ENCODE measurements at regions not wholly inside any gene's neighbourhood (a gene's known extent, or its start where the extent isn't known, plus 50 kb on each side); places are given as distances from the start of the nearest gene placed in this dataset.

DNA sequence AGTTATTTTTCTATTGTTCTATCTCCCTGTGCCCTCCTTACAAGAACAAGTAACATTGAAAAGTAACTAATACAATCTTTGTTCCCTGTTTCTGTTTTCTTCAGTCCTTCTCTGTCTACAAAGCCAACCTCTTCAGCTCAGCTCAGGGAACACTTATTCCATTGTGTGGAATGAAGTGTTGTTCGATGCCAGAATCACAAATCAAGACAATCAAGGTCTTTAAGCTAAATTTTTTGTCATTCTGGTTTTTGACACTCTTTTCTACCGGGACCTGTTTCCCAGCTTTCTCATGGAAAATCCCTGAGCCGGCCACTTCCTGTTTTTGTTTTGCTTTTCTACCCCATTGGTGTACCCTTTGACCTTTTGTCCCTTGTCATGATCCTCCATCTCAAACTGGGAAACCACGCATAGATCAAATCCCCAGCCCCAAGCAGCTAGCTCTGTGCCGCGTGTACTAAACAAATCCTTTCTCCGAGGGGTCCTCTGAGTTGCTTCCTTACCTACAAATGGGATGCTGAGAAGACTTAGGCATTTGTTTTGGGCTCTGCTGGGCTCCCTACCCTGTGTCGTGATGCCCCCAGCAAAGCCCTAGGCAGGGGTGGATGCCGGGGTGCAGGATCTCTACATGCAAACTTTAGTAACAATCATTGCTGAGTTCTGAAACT, 141.8 kb downstream of the TOMM20 start:
- TF ChIP-seq POLR2A (IDR thresholded peaks at IDR 0.05; ENCODE audit: low read depth, low read length) = no peak
- no peak for TF ChIP-seq TAF1 (IDR thresholded peaks at IDR 0.05; ENCODE audit: borderline replicate concordance, low read depth, low read length)
- TF ChIP-seq POLR2AphosphoS5 (IDR thresholded peaks at IDR 0.05; ENCODE audit: low read depth, low read length) = no peak
